ENCODE measurements at regions not wholly inside any gene's neighbourhood (a gene's known extent, or its start where the extent isn't known, plus 50 kb on each side); places are given as distances from the start of the nearest gene placed in this dataset.

- Histone ChIP-seq H3K36me3 (no peaks in the 10 kb centered on the region), H3K27me3 (no peaks in the 10 kb centered on the region), H3K4me1 (no peaks in the 10 kb centered on the region), H3K27ac (no peak overlapping the region), H3K9me3 (no peaks in the 10 kb centered on the region), H3K4me3 (no peak overlapping the region)
- TF ChIP-seq CTCF (IDR thresholded peaks at IDR 0.05) (no peak), POLR2A (IDR thresholded peaks at IDR 0.05) (no peak)
- WGBS, 2 donors, result 80 to 88% methylated on average over 1 of the region's 1 CpG
- no peak for DNase-seq
- intact Hi-C loops (cut with DNase I), result no loop called here
These were observed 147.8 kb downstream of the SUCLA2 start for GRCh38 chr13:47853236-47853635.

- WGBS, 2 donors, result 78% methylated on average over 4 of the region's 4 CpGs
- H3K36me3 ChIP-seq, result no peaks in the 10 kb centered on the region
- no peaks in the 10 kb centered on the region for H3K4me1 ChIP-seq
- H3K4me3 ChIP-seq, result no peak overlapping the region
- TF ChIP-seq POLR2A (IDR thresholded peaks at IDR 0.05) (no peak), CTCF (IDR thresholded peaks at IDR 0.05) (no peak)
- H3K9me3 ChIP-seq, result no peaks in the 10 kb centered on the region
- no peaks in the 10 kb centered on the region for H3K27me3 ChIP-seq
- intact Hi-C loops (cut with DNase I), result no loop called here
- H3K27ac ChIP-seq, result no peak overlapping the region
- DNase-seq, result no peak
These were observed 154.2 kb downstream of the SUCLA2 start for GRCh38 chr13:47846886-47847285.

GRCh38 chr13:47845981-47846380 lies 155.1 kb downstream of the SUCLA2 start:
- no peak overlapping the region for H3K27ac ChIP-seq
- no peak for DNase-seq

GRCh38 chr13:47843005-47843404 lies 158.1 kb downstream of the SUCLA2 start:
- Histone ChIP-seq H3K4me3 (no peak overlapping the region), H3K9me3 (no peaks in the 10 kb centered on the region), H3K27me3 (no peaks in the 10 kb centered on the region), H3K27ac (no peak overlapping the region), H3K4me1 (no peaks in the 10 kb centered on the region), H3K36me3 (no peaks in the 10 kb centered on the region)
- 86 to 90% methylated on average over 4 of the region's 4 CpGs for WGBS, 2 donors
- no peak for TF ChIP-seq CTCF (IDR thresholded peaks at IDR 0.05)
- TF ChIP-seq POLR2A (IDR thresholded peaks at IDR 0.05), result no peak
- no peak for DNase-seq
- intact Hi-C loops (cut with DNase I), result no loop called here

More at GRCh38 chr13:47845981-47846380, 155.1 kb downstream of the SUCLA2 start:
- Histone ChIP-seq H3K9me3 (no peaks in the 10 kb centered on the region), H3K4me1 (no peaks in the 10 kb centered on the region), H3K4me3 (no peak overlapping the region), H3K27me3 (no peaks in the 10 kb centered on the region), H3K36me3 (no peaks in the 10 kb centered on the region)
- intact Hi-C loops (cut with DNase I), result no loop called here
- TF ChIP-seq POLR2A (IDR thresholded peaks at IDR 0.05) (no peak), CTCF (IDR thresholded peaks at IDR 0.05) (no peak)
- WGBS, 2 donors, result 92% methylated on average over 1 of the region's 1 CpG; no CpG with 5 or more reads in 1 of the 2 donors

GRCh38 chr13:47841151-47841550 lies 159.9 kb downstream of the SUCLA2 start:
- H3K36me3 ChIP-seq, result no peaks in the 10 kb centered on the region
- H3K4me1 ChIP-seq, result no peaks in the 10 kb centered on the region
- no peaks in the 10 kb centered on the region for H3K9me3 ChIP-seq
- intact Hi-C loops (cut with DNase I), result no loop called here
- DNase-seq, result no peak
- no peak overlapping the region for H3K27ac ChIP-seq
- no peak overlapping the region for H3K4me3 ChIP-seq
- WGBS, 2 donors, result 75 to 90% methylated on average over 4 of the region's 4 CpGs
- no peaks in the 10 kb centered on the region for H3K27me3 ChIP-seq
- TF ChIP-seq POLR2A (IDR thresholded peaks at IDR 0.05), result no peak
- no peak for TF ChIP-seq CTCF (IDR thresholded peaks at IDR 0.05)
